Embryonic facial prominence (tissue), 1 donor: ENCODE measurements at regions not wholly inside any gene's neighbourhood (a gene's known extent, or its start where the extent isn't known, plus 50 kb on each side); places are given as distances from the start of the nearest gene placed in this dataset.

ENCODE experiments used
- DNase-seq: peaks from one replicate; pipeline ENCODE4 v3.0.0-alpha.2; 2016; ENCODE audit errors: extremely low spot score

DNA sequence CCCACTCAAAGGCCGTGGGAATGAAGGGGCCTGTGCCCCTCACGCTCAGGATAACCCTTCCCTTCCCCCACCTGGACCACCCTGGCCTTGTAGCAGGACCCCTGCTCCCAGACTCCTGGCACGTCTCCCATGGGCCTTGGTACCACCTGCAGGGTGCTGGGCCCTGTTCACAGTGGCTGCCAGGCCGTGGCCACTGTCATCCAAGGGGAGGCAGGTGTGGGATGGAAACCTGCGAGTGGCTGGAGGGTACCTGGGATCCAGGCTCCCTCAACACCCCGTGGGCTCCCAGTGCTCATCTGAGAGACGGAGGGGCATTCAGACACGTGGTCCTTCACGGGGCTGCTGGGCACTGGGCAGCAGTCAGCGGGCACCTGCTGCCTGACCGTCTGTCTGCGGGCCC, 75.6 kb upstream of the CIBAR2 start:
- DNase-seq, result no peak

DNA sequence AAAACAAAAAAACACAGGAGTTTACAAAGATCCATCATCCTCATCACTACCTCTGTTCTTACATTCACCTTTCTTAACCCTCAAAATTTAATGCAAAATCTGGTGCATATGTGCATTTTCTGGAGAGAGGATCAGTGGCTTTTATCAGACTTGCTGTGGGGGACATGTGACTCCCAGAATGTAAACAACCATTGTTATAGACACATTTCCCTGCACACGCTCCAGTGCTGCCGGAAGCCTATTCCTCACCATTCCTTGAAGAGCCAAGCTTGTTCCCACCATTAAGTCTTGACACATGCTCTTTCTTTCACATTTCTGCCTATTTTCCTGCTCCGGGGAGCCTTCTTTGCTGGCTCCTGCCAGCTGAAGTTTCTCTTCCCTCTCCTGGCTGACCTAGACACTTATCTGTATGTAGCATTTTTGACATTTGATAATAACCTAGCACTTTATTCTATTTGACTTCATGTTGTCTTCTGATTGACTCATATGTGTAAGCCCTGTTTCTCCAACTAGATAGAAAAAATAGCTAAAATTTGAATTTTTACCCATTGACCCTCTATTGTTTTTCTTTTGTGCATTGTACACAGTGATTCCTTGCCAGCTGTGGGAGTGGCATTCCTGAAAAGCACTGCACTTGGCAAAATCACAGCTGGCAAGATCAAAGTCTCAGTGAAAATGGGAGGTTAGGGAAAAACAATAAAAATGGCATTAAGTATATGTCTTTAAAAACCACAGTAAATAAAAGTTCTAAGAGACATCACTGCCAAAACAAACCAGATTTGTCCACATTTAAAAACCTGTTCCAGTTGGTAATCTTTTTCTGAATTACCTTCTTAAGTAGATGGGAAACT, 76.8 kb upstream of the CIBAR2 start:
- no peak for DNase-seq

DNA sequence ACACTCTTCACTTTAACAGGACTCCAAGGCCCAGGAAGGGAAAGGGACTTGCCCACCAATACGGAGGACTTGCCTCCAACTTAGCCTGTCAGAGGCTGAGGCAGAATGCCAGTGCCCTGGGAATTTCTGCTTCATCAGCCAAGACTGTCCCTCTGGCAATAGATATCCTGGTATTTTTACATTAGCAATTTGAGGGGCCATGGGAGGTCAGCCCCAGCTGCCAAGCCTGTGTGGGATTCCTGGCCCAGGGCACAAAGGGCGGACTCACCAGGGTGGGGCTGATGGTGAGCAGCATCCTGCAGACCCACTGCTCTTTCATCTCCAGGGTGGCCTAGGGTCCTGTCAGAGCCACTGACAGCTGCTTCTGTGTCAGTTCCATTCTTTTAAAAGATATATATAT, 78.3 kb upstream of the CIBAR2 start:
- no peak for DNase-seq

- DNase-seq, result no peak
Measured at GRCh38 chr16:85191341-85191965, 79.2 kb upstream of the CIBAR2 start.

- no peak for DNase-seq
Measured at GRCh38 chr16:85192238-85193114, 80.2 kb upstream of the CIBAR2 start.

DNA sequence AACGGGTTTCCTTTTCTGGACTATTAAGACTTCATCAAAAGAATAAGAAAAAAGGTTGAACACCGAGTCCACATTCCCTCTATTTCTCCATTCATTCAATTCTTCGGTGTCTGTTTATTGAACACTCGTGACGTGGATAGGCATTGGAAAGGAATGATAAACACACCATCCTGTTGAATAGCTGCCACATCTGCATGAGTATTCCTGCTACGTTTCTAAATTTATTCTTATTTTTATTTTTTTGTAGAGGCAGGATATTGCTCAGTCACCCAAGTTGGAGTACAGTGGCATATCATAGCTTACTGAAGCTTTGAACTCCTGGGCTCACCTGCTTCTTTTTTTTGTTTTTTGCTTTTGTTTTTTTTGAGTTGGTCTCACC, 80.8 kb upstream of the CIBAR2 start:
- no peak for DNase-seq

DNA sequence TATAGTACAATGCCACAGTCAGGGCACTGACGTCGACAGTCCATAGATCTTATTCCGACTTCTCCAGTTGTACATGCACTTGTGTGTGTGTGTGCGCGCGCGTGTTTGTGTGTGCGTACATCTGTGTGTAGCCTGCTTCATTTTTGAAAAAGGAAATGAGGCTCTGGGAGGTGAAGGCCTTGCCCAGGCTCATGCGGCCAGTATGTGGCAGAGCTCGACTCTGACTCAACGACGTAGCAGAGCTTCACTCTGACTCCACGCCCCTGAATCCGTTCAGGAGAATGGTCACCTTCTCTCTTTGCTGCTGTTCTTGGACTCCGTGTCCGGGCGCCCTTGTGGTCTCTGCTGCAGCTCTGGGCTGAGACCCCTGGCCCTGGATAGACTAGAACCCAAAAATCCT, 81.6 kb upstream of the CIBAR2 start:
- no peak for DNase-seq

DNA sequence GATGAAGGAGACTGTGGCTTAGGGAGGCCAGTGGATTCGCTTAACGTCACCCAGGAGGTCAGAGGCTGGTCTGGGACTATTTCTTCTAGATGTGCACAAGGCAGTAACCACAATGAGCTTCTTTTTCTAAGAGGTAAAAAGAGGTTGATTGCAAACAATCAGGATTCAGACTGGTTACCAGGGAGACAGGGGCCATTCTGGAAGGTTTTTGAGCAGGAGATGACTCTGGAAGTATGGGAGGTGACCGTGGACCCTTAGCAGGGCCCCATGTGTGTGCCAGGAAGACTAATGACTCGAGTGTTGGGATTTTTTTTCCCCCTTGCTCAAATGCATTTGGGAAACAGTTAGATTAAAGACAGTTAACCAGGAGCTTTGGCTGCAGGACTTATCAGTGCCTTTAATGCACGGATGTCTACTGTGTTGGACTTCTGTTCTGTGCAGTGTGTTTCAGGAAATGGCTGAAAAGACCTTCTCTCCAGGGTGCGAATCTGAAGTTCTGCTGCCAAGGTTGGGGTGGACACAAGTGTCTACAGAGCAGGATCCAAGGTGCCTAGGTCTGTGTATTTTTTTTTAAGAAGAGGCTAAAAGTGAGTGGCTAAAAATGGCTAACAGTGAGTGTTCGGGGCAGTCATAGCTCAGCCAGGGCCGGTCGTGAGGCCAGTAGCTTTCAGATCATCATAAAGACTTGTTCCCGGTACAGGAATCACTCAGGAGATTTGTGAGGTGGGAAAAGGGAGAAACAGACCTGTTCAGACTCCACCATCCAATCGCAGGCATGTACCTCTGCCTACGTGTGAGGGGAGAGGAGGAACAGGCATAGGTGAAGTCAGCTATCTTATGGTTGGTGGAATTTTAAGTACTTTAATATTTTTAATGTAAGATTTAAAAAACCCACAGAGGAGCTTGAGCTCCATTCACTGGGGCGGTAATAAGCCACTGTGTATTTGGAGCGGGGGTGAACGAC, 82.3 kb upstream of the CIBAR2 start:
- no peak for DNase-seq

DNA sequence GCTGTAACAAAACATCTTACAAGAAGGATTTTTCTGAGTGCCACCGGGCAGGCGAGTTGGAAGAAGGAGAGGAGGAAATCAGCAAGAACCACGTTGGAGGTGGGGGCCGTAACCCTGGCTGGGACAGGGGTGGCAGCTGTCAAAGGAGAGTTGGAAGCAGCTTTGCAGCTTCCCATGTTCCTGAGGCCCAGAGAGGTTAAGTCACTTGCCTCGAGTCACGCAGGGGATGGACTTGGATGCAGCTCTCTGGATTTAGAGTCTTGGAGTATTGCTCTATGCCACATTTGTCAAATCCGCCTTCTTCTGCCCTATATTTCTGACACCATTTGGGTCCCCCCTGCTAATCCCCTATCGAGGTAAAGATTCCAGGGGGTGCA, 83.0 kb upstream of the CIBAR2 start:
- DNase-seq, result no peak

GRCh38 chr16:85195900-85196772, 83.9 kb upstream of the CIBAR2 start:
- DNase-seq, result no peak

GRCh38 chr16:85196976-85197375, 84.7 kb upstream of the CIBAR2 start:
- DNase-seq, result no peak

DNA sequence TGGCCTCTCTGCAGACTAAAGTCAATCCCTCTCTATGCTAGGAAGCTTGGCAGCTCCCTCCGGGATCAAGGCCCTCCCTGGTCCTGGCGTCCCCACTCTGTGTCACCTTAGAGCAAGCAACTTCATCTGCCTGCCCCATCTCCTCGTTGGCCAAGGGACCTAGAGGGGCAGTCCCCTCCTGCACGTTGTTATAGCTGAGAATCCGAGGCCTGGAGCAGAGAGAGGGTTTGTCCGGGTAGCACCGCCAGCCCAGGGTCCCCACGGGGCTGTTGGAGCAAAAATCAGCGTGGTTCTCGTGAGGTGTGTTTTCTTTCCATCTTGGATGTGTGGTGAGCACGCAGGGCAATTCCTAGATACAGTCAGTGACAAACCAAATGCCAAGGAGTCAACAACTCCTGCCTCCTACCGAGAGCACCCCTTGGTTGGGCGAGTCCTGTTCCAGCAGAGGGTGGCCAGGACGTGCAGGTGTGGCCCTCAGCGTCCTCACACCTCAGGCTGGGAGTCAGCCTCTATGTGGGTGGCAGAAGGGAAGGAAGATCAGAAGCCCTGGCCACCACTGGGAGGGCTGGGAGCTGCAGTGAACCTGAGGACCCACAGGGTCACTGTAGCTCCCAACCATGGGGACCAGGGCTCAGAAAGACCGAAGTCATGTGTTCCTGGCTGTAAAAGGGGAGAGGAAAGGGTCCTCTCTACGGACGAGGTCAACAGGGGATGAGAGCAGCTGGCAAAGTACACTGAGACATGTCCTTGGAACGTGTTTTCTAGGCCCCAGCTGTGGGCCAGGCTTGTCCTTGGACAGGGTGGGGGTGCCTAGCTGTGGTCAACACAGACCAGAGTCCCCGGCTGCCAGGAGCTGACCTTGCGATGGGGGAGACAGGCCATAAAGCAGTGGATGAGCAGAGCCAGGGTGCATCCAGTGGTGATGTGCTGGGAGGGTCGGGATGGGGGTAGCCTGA, 85.6 kb upstream of the CIBAR2 start:
- DNase-seq, result no peak

GRCh38 chr16:85199069-85199725, 86.9 kb upstream of the CIBAR2 start:
- no peak for DNase-seq

- no peak for DNase-seq
Measured at GRCh38 chr16:85199880-85200279, 87.6 kb upstream of the CIBAR2 start.

DNA sequence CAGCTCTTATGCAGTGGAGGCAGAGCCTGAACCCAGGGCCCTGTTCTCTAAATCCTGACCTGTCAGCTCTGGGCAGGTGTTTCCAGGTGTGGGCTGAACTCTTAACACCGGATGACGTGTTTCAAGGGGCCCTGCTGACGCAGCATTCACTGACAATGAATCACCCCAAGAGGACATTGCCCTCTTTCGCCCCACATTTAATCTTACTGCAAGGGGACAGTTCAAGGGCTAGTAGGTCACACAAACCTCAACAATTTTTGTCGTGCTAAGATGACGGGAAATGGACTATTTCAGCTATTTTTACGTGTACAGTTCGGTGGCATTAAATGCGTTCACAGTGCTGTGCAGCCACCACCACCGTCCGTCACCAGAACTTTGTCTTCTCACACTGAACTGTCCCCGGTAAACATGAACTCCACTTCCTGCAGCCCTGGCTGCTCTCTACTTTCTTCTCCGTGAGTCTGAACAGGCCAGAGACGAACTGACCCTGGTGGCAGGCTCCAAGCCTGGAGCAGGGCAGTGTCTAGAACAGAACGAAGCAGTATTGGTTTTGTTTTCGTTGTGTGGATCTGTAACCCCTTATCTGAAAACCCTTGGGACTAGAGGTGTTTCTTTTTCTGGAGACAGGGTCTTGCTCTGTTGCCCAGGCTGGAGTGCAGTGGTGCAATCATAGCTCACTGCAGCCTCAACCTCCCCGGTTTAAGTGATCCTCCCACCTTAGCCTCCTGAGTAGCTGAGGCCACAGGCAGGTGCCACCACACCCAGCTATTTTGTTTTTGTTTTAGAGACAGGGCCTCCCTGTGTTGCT, 88.4 kb upstream of the CIBAR2 start:
- DNase-seq, result no peak

- no peak for DNase-seq
Measured at GRCh38 chr16:85201574-85201973, 89.3 kb upstream of the CIBAR2 start.

DNA sequence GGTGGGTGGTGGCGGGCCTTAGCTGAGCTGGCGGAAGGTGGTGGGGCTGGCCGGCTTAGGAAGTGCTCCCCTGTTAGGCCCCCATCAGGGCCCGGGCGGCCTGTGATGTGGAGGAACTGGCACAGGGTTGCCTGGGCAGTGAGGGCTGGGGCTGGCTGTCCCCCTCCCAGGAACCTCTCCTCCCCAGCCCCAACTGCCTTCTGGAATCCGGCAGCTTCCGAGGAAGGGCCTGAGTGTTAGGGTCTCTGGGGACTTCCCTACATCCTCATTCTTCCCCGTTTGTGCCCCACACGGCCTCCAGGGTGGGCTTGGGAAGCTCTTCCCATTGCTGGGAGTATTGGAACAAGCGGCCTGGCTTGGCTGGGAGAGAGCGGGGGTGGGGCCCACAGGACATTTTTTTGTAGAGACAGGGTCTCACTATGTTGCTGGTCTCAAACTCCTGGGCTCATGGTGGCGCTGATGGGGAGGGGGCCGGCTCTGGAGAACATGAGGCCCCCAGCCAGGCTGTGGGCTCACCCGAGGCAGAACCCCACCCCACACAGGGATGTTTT, 89.9 kb upstream of the CIBAR2 start:
- no peak for DNase-seq
